Myocyte (in vitro differentiated cells): ENCODE measurements at regions not wholly inside any gene's neighbourhood (a gene's known extent, or its start where the extent isn't known, plus 50 kb on each side); places are given as distances from the start of the nearest gene placed in this dataset.
"Not testable (repeated sequence)": the region's sequence is repeated elsewhere in the genome, so short reads cannot be mapped to it uniquely, and the experiment has no call there.

Experiments used
- DNase-seq: peaks from one replicate; pipeline ENCODE4 v3.0.0-alpha.2; 2012; ENCODE audit warnings: low read depth

DNA sequence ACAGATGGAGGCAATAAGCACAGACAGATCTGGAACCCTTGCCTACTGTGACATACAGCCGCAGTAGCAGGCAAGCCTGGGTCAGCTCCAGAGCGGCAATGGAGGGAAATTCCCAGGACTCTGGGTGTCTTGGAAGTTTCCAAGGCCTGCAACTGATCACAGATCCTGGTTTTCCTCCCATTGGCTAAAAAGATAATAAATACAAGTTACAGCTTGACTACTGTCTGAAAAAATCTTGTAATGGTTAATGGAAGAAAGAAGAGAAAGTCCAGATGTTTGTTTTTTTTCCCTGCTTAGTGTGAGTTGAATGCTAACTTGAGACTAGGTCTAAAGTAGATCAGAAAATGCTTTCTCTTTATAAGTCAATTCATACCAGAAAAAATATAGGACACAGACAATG is 307.6 kb downstream of the ALDH8A1 start:
- DNase-seq, result no peak

DNA sequence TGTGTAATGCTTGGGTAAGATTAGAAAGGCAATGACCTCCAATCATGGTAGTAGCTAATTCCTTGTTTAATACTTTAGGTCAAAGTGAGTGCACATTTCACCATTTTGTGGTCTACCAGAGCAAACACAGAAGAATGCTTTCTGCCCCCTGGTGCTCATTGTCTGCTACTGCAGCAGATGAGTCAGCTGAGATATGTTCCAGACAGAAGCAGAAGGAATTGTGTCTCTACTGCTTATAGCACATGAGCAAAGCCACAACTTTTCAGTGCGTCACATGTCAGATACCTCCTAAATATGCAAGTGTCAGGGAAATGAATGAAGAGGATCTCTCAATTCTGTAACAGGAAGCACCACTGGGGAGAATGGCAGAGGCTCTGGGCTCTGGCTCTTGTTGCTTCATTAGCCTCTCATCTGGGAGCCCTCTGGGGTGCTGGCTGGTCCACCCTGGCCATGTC is 308.9 kb downstream of the ALDH8A1 start:
- peak; percentile 94 for DNase-seq

DNA sequence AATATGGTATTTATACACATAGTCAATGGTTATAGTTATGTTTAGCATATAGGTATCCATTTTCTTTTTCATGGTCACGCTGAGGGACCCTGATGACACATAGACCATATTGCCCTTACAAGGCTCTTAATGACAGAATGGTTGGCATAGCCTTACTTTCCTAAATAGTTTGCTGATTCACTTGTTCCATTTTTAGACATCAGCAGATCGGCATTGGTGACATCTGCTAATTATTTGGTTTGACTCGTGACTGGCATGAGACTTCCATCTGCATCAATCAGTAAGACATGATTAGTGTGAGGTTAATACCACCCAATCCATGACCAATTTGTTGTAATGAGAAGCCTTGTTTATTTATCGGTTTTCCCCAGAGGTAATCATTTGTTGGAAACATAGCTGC is 309.7 kb downstream of the ALDH8A1 start:
- peak; percentile 89 for DNase-seq

DNA sequence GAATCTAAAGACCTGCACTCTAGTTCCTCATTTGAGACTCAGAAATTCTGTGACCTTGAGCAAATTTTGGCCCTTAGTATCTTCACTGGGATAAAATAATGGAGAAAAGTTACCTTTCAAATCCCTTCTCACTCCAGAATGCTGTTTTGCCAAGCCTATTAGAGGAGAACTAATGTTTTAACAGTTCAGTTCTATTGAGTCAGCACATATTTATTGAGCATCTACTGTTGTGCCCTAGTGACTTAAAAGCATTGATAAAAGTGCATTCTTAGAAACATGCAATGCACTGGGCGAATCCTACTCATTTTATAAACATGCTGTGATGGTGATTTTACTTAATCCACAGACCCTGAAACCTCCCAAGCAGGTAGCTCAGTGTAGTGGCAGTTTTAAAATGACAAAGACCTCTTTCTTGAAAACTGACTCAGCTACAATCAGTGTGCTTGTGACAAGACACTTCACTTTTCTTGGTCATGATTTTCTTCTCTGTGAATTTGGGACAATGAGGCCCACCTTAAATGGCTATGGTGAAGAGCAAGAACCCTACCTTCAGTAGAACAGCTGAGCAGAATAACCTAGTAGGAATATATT is 312.0 kb downstream of the ALDH8A1 start:
- no peak for DNase-seq

DNA sequence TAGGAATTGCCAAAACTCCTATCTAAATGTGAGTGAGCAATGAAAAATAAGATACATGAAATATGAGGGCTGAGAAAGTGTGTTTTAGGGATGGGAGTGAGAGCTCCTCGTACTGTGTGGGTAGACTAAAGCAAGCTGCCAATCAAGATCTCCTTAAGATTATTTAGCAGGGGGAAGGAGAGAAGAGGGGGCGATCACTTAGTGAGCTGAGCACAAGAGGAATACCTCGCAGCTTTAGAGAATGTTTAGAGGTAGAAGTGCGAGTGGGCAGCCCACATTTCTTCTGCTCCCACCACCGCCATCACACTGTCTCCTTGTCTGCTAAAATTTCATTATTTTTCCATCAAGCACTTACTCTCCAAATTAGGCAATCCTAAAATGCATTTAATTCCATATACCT is 312.6 kb downstream of the ALDH8A1 start:
- DNase-seq, result no peak

DNA sequence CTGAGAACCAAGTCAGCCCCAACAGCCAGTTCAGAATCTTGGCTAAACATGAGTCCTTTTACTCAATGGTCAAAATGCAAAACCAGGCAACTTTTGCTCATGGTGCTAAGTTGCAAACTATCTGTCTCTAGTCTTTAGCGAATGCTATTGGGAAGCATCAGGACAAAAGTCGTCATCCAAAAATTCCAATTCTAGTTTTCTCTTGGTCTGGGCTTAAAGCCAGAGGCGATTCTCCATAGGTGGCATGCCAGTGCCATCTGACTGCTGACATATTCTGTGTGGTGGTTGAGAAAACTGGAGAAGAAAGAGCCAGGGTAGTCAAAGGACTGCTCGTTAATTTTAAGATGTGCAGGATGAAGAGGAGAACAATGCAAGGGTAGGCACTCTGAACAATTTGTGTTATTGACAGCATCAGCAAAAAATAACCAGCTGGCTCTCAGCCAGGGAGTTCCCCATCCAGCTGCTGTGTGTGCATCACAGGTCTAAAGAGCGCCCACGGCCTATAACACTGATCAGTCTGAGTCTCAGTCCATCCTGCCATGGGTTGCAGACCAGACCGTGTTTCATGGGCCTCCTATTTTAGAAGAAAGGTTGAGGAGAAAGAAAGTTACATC is 313.6 kb downstream of the ALDH8A1 start:
- peak; percentile 43 for DNase-seq

DNA sequence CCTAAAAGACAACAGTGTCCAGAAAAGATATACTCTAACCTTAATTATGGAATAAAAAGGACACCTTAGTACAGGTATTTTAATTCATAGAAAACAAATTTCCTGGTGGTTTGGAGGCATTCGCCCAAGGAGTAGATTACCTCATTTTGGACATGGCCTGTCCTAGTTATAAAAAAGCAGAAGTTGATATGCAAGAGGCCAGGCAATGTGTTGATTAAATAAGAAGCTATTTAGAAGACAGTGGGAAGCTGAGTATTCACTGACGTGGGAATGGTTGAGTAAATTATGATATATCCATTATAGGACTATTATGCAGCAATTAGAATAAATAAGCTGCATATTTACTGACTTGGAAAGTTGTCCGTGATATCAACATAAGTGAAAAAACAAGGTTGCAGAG is 314.9 kb downstream of the ALDH8A1 start:
- DNase-seq, result no peak

DNA sequence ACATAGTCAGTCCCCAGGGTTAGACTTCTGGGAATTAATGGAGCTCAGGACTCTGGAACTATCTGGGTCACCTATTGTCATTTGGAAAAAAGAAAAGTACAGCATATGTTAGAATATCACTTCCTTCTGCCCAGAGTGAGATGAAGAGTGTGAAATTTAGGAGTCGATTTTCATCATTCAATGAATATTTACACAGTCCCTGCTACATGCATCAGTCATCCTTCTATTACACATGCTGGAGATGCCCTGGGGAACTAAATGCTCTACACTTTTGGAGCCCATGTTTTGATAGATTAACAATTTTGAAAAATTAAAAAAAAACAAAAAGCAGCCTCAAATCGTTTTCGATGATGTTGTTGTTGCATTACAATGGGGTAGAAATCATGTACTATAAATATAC is 315.4 kb downstream of the ALDH8A1 start:
- no peak for DNase-seq

DNA sequence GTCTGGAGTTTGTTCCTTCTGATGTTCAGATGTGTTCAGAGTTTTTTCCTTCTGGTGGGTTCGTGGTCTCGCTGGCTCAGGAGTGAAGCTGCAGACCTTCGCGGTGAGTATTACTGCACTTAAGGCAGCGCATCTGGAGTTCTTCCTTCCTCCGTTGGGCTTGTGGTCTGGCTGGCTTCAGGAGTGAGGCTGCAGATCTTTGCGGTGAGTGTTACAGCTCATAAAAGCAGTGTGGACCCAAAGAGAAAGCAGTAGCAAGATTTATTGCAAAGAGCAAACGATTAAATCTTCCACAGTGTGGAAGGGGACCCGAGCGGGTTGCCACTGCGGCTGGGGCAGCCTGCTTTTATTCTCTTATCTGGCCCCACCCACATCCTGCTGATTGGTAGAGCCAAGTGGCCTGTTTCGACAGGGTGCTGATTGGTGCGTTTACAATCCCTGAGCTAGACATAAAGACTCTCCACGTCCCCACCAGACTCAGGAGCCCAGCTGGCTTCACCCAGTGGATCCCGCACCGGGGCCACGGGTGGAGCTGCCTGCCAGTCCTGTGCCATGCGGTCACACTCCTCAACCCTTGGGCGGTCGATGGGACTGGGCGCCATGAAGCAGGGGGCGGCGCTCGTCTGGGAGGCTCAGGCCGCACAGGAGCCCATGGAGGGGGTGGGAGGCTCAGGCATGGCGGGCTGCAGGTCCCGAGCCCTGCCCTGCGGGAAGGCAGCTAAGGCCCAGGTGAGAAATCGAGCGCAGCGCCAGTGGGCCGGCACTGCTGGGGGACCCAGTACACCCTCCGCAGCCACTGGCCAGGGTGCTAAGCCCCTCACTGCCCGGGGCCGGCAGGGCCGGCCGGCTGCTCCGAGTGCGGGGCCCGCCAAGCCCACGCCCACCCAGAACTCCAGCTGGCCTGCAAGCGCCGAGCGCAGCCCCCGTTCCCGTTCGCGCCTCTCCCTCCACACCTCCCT is 315.3 kb upstream of the SGK1 start:
- not testable (repeated sequence) for DNase-seq

DNA sequence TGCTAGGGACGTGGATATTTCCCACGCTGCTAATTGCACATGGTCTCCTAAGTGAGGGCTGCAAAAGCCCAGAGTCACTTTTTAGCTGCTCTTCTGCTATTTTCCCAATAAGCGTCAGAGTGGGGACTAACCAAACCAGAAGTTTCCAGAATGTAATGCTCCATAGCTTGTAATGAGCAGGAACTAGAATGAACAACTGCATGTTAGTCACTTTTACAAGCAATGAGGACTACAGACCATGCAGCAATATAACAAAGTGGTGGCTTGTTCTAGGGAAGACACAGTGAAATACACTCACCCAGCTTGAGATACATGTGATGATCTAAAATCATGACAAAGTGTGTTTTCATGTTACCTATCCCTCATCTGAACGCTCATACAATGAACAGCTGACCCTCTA is 314.1 kb upstream of the SGK1 start:
- DNase-seq, result no peak

DNA sequence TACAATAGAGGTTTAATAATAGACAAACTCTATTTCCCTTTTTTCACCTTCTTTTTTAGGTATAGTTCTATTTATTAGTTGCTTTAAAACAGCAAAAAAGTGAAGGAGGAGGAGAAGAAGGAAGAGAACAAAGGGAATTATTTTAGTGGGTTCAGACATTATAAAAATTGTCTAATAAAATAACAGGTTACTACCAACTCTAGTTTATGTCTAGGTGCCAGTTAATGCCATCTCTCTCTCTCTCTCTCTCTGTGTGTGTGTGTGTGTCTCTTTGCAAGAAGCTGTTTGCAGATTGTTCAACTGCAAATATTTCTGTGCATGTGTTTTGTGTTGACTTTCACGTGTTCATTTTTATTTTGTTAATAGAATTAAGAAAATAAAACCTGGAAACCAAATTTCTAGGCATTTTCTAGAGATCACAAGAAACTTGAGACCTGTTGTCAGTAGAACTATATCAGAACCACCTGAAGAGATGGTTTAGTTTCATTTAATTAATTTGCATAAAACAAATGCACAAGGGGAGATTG is 313.5 kb upstream of the SGK1 start:
- no peak for DNase-seq

DNA sequence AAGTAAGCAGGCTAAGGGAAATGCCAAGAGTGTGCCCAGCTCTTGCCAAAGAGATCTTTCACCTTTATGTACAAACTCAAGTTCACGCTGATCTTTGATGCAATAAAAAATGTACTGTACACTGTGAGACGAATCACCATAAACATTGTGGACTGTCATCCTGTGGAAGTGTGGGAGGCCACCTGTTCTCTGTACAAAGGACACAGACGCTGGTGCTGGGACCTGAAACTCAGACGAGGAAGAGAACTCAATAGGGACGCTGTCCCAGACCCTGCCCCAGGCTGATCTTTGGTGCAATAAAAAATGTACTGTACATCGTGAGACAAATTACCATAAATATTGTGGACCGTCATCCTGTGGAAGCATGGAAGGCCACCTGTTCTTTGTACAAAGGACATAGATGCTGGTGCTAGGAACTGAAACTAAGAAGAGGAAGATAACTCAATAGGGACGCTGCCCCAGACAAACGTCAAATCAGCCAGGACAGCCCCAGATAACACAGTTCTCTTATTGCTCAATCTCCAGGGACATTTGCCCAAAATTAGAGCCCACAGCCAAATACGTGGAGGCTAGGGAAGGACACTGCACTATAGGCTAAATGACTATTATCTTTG is 312.7 kb upstream of the SGK1 start:
- DNase-seq, result no peak

DNA sequence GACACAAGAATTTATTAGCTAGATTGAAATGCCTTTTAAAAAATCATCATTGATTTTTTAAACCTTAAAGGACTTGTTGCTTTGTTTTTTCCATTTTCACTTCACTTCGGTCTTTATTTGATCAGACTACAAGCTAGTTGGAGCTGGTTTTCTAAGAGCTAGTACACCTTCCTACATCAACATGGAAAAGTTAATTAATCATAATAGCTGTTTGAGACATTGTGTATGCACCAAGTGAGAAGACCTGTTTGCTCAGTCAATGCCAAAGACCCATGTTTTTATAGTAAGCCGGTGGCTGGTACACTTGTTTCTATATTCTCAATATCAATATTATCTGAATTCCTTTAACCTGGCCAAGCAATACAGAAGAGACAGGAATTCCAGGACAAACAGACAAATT is 310.2 kb upstream of the SGK1 start:
- no peak for DNase-seq

DNA sequence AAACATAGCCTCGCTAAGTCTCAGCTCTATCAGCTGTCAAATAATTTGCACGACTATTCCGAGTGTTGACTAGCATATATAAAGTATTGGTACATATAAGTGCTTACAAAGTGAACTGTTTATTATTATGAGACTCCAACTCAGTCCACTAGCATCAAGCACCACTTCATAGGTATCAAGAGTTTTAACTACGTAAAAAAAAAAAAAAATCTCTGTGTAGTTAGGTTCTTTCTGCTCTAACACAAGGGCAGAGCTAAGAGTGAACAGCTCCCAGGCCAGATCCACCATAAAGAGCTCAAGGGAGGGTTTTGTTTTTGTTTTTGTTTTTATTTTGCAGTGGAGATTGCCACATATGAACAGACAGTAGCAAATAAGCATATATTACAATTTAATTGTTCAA is 309.8 kb upstream of the SGK1 start:
- no peak for DNase-seq

DNA sequence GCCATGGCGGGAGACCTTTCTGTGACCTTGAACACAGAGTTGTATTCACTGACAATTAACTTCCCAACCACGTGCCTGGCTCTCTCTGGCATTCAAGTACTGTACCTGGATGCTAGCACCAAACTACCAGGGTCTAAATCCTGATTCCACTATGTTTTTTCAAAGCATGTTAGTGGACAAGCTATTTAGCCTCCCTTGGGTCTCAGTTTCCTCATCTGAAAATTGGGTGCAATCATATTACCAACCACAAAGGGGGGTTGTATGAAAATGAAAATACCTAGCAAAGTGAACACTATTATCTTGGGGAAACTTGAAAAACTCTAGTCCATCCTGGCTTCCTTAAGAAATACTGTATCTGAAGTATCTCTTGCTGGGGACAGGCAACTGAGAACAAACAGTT is 308.7 kb upstream of the SGK1 start:
- no peak for DNase-seq

DNA sequence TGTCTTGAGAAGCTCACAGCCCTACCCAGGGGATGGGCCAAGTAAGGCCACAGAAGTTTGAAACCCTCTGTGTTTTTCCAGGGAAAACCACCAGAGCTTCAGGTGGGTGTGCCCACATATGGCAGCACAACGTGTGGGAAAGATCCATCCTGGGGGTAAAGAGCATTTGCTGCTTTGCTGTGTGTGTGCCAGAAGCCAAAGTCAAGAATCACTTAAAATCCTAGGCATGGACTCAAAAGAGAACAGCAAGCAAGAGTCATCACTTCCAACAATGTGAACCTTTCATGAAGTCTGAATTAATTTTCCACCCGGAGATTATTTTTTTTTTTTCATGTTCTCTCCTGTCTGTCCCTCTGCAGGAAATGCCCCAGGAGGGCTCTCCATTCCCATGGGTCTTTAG is 308.2 kb upstream of the SGK1 start:
- peak; percentile 47 for DNase-seq

DNA sequence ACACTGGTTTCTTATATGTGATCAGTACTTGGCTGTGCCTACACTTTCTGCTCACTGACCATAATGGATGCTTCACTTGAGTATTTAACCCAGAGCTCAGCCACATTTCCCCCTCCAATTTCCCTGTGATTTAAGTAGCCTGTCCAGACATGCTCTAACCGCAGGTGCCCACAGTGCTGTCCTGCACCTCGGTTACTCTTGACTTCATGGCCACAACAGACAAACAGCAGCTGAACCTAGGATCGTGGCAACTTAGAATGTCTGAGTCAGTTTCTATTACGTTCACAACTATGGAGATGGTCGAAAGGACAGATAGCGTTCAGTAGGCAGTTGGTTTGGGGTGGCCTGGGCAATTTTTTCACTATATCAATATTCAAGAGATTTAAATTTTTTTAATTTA is 306.9 kb upstream of the SGK1 start:
- peak; percentile 85 for DNase-seq

DNA sequence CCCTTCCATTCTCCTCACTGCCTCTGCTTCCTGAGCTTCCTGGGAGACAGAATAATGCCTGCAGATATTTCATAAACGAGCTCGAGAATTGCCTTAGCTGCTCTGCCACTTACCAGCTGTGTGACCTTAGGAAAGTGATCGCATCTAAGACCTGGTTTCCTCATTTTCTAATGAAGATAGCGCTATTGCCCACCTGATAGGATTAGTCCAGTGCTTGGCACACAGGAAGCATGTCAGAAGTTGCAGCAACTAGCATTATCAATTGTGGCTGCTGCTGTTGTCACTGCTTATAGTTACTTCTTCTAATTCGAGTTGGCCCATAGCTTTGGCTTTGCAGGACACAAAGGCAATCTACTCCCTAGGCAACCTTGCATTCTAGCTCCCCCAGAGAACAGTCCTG is 305.5 kb upstream of the SGK1 start:
- no peak for DNase-seq

DNA sequence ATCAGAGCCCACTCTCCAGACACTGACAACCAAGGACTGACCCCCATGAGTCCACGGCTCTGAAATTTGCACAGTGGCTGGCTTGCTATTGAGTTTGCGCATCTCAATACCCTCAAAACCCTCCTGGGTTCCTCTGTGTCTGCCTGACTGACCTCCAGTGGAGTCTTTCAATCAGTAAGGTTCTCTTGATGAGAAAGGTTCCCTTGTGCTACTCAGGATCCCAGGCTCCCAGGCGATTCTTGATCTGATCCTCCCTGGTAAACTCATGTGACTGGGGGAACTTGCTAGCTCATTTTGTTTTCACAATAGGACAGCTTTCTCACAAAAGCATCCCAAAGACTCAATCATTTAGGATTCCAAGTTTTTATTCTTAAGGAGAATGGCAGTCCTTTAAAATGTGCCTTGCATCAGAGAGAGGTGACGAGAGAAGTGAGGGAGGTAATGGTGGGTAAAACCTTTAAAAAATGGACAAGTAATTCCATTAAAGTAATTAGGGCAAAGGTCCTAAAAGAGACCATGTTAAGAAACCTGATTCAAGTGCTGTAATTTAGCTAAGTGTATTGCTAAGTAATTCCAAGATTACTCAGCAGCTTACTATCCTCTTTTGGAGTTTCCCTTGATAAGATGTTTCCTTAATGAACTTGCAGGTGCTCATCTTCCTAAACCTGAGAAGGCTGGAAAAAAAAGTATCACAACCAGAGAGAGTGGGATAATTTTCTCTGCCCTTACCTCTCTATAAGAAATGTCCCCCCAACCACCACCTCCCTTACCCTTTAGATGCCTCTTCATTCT is 304.7 kb upstream of the SGK1 start:
- no peak for DNase-seq

DNA sequence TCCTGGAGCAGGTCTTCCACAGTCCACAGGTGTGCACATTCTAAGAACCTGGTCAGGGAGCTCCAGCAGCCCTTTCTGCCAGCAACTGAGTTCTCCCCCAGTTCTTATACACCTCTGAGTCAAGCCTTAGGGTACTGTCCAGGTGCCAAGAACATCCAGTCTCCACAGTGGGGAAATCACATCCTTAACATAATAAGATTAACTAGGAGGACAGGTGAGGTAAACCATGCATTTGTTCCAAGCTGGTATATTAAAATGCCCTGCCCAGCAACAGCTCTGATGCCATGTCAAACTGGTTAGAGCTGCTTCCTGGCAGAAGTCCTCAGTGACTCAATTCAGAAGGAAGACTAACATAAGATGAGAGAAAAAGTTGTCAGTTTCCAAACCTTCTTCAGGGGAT is 303.9 kb upstream of the SGK1 start:
- no peak for DNase-seq

DNA sequence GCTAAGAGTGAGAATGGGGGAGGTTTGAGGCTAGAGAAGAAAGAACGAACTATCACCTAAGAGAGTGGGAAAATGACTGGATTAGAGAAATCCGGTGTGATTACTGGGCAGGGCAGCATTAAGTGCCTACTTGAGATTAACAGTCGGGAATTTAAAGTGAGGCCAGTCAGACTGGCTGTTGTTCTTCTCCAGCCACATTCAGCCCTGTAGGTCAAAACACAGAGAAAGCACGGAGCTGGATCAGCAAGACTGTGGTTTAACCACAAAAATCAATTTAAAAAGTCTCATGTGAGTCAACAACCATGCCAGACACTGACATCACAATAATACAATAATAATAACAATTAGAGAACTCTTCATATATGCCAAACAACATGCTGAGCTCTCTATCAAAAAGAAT is 301.9 kb upstream of the SGK1 start:
- DNase-seq, result peak; percentile 84
